HG03039 (cell line): ENCODE measurements at regions not wholly inside any gene's neighbourhood (a gene's known extent, or its start where the extent isn't known, plus 50 kb on each side); places are given as distances from the start of the nearest gene placed in this dataset.
"Not testable (repeated sequence)": the region's sequence is repeated elsewhere in the genome, so short reads cannot be mapped to it uniquely, and the experiment has no call there.

Experiments used
- ATAC-seq: cut with Tn5 transposase; IDR thresholded peaks from one replicate; pipeline ENCODE4 v1.9.1; 2021; ENCODE audit warnings: mild to moderate bottlenecking, moderate library complexity; ENCODE audit not compliant: unreplicated experiment

DNA sequence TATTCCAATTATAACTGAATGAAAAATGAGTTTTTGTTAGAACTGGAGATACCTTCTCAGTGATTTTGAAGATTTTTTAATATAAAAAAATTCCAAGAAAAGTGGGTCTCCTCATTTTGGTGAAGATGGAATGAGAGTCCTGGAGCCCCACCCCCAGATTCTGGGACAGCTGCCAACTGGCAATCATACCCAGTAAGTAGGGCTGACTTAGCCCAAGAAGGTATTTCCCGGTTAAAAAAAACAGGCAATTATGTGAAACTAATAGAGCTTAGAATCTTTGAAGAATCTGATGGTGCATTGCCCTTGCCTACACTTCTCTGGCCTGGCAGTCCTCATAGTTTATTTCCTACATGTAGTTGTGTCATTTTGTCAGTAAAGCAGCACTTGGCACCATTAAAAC lies 52.8 kb upstream of the VWDE start:
- no peak for ATAC-seq

DNA sequence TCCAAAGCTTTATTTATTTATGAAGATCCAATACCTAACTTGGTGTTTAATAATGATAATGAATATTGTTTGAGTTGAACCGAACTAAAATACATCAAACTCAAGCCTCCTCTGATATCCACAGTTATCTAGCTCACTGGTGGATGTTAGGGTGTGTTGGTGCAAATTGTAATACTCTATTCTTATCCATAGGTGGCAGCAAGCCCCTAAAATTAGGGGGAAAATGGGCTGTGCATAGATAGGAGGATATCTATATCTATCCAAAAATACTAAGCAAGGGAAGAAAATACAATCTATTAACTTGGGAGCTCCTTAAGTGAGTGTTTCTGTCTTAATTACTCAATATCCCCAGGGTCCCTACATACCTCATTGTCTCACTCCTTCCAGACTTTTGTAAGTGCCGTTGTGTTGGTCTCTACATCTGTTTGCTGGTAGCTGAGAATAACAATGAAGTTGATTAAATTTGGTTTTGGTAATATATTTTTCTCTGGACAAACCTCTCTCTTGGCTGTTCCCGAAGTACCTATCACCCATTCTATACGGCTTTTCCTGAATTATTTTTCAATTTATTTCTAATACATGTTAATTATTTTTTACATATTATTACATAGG lies 55.0 kb upstream of the VWDE start:
- peak; percentile 94 for ATAC-seq

- ATAC-seq: no peak
These were observed 64.2 kb upstream of the VWDE start for GRCh38 chr7:12467837-12468236.

- ATAC-seq: no peak
These were observed 65.9 kb upstream of the VWDE start for GRCh38 chr7:12469568-12469967.

- no peak for ATAC-seq
These were observed 67.3 kb upstream of the VWDE start for GRCh38 chr7:12470930-12471329.

DNA sequence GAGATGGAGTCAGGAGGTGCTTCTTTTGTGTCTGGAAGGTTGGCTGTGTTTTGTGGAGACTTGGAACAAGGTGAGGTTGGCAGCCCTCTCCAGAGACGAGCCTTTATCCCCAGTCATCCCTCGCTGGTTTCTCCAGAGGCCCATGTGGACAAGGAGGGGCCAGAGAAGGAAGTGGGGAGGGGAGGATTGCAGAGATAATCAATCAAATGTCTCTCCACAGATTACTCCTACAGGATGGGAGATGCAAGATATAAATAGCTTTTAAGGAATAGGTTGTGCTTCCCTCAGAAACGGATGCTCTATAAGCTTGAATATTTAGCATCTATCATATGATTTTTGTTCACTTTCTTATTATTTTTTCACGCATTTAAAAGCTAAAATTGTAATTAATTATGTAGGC lies 70.4 kb upstream of the VWDE start:
- ATAC-seq: no peak

DNA sequence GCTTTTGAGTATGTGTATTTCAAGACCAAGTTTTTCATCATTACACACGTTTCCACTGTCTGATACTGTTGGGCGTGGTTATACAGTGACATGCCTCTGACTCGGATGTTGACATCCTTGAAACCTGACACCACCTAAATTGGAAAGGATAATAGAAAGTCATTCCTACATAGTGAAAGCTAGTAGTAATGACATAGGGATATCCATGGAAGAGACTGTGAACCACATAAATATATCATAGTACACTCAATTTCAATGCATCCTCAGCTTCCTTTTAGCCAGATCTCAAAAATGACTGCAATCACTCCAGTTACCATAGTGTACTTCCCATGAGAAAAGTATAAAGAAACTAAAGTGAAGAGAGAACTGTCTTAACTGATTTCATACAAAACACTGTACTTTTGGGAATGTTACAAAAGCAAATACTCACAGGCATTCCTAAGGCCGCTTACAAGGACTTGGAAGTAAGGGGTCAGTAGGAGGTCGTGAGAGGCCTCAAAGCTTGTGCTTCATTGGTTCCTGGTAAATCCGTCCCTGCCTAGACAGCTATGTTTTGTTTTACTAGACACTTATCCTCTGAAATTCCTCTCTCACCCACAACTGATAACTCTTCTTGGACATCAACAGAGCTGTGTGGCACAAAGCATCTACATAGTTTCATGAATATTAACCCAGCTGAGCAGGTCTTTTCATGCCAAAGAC lies 71.8 kb upstream of the VWDE start:
- ATAC-seq: no peak

- no peak for ATAC-seq
These were observed 74.0 kb upstream of the VWDE start for GRCh38 chr7:12477620-12478019.

DNA sequence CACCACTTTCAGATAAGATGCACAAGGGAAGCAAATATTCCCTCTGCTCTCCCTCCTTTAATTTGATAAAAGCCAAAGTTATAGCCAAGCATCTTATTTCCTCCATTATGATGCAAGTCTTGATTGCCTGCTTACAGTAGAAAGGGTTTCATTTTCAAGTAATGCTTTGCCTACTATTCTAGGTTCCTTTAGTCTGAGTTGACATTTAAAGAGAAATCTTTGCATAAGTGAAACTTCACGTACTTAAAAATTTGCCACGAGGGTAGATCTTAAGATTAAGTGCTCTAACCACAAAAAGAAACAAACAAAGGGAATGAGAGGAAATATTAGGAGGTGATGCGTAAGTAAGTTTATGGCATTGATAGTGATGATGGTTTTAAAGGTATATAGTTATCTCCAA lies 78.1 kb upstream of the VWDE start:
- ATAC-seq: peak; percentile 81

- ATAC-seq: no peak
These were observed 82.2 kb upstream of the VWDE start for GRCh38 chr7:12485845-12486244.

DNA sequence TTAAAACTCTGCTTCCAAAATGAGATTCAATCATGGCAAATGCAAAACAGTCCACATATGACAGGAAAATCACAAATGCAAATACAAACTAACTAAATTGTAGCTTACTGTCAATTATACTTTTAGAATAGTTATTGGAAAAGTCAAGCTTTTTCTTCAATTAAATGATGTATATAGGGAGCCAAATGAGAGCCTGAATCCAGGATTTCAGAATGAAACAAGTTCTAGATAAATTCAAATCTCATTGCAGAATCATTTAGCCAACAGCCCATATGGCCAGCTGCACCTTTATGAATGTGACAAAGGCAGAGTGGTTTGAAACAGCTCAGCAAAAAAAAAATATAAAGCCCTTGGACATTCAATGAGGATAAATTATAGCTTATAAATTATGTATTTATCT lies 82.2 kb upstream of the SCIN start:
- no peak for ATAC-seq

GRCh38 chr7:12490107-12490688 lies 80.3 kb upstream of the SCIN start:
- ATAC-seq: peak; percentile 60

DNA sequence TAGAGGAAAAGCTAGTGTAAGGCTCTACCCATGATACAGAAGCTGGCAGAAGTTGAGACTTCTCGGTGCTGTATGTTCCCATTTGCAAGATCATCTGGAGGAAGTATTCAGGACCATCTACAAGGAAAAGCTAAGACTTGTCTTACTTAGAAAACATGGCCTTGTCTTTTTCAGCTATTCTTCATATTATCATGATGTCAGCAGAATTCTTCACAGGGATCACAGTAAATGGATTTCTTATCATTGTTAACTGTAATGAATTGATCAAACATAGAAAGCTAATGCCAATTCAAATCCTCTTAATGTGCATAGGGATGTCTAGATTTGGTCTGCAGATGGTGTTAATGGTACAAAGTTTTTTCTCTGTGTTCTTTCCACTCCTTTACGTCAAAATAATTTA lies 79.6 kb upstream of the SCIN start:
- no peak for ATAC-seq

DNA sequence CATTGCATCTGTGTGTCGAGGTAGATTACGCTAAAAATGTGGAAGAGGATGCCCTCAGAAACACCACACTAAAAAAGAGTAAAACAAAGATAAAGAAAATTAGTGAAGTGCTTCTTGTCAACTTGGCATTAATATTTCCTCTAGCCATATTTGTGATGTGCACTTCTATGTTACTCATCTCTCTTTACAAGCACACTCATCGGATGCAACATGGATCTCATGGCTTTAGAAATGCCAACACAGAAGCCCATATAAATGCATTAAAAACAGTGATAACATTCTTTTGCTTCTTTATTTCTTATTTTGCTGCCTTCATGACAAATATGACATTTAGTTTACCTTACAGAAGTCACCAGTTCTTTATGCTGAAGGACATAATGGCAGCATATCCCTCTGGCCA lies 79.0 kb upstream of the SCIN start:
- ATAC-seq: no peak

DNA sequence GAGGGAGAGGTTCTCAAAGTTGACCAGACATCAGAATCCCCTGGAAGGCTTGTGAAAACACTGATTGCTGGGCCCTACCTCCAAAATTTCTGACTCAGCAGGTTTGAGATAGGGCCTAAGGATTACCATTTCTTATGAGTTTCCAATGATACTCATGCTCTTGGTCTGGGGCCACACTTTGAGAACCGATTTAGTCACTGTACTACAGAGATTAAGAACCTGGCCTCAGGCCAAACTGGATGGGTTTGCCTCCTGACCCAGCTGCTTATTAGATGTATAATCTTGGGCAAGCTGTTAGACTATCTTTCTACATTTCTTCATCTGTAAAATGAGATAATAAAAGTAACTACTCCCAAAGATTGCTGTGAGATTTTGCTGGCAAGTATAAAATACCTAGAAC lies 77.1 kb upstream of the SCIN start:
- ATAC-seq: no peak

- ATAC-seq: no peak
These were observed 76.4 kb upstream of the SCIN start for GRCh38 chr7:12493863-12494686.

DNA sequence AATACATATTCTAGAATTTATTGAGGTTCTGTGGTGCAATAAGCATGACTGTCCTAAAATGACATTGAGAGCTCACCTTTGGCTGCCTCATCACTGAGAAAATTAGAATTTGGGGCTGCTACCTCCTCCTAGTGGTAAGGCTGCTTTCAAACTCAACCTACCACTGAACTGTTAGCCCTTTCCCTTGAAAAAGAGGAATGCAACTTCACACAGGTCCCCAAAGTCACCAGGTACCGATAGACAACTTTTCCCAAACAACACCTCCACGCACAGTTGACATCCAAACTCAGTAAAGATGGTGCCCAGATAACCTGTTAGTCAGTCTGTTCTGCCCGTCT lies 75.9 kb upstream of the SCIN start:
- no peak for ATAC-seq

- ATAC-seq: not testable (repeated sequence)
These were observed 73.4 kb upstream of the SCIN start for GRCh38 chr7:12496901-12497674.

DNA sequence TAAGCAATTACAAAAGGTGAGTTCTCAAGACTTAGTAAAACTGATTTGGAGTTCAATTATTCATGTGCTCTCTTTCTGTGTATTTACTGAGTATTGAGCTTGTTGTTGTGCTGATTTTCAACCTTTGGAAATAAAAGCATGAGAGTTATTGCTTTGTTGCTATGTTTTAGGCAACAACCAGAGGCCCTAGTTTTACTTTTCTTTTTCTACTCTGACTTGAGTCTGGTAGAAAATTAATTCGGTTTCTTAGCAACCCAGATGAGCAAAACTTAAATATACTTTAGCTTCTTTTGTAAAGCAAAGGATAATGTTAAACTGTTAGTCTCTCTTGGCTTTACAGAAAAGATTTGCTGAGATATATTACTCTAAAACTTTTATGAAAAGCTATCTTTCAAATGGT lies 66.4 kb upstream of the SCIN start:
- no peak for ATAC-seq

DNA sequence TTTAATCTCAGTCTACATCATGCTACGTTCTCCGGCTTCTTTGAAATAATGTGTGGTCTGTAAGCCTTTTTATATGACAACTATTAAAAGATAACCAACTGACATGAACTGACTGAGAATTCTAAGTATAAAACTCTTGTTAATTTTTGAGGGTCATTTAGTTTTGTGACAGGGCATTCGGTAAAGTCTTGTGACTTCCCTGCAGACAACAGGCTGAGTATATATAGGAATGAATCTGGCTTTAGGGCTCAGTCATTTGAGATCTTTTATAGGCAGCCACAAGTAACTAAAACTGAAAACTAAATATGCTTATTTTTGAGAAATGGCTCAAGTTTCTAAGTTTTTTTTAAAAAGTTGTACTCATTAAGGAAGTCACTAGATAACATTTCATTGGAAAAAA lies 62.5 kb upstream of the SCIN start:
- no peak for ATAC-seq

GRCh38 chr7:12508554-12508953 lies 62.0 kb upstream of the SCIN start:
- ATAC-seq: no peak
